ENCODE measurements at regions not wholly inside any gene's neighbourhood (a gene's known extent, or its start where the extent isn't known, plus 50 kb on each side); places are given as distances from the start of the nearest gene placed in this dataset.
"Not testable (repeated sequence)": the region's sequence is repeated elsewhere in the genome, so short reads cannot be mapped to it uniquely, and the experiment has no call there.

GRCh38 chr1:206262424-206262823 lies 59.1 kb downstream of the SRGAP2 start:
- TF ChIP-seq, protein P1, sequence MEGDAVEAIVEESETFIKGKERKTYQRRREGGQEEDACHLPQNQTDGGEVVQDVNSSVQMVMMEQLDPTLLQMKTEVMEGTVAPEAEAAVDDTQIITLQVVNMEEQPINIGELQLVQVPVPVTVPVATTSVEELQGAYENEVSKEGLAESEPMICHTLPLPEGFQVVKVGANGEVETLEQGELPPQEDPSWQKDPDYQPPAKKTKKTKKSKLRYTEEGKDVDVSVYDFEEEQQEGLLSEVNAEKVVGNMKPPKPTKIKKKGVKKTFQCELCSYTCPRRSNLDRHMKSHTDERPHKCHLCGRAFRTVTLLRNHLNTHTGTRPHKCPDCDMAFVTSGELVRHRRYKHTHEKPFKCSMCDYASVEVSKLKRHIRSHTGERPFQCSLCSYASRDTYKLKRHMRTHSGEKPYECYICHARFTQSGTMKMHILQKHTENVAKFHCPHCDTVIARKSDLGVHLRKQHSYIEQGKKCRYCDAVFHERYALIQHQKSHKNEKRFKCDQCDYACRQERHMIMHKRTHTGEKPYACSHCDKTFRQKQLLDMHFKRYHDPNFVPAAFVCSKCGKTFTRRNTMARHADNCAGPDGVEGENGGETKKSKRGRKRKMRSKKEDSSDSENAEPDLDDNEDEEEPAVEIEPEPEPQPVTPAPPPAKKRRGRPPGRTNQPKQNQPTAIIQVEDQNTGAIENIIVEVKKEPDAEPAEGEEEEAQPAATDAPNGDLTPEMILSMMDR (IDR thresholded peaks at IDR 0.05; ENCODE audit: low read depth, low read length) = not testable (repeated sequence)
- TF ChIP-seq POLR2A (IDR thresholded peaks at IDR 0.05; ENCODE audit: extremely low read depth, insufficient read length) = not testable (repeated sequence)

Measured in NB4 (cell line).